Osteoblast (primary cell): ENCODE measurements at regions not wholly inside any gene's neighbourhood (a gene's known extent, or its start where the extent isn't known, plus 50 kb on each side); places are given as distances from the start of the nearest gene placed in this dataset.

Source experiments
- DNase-seq: peaks from one replicate; pipeline ENCODE4 v3.0.0; 2011; ENCODE audit warnings: low spot score, mixed read lengths; ENCODE audit not compliant: insufficient read length; ENCODE audit errors: missing footprints
- H2AFZ ChIP-seq: 2 replicates; pipeline ENCODE4 v1.6.0; 2011; ENCODE audit warnings: mild to moderate bottlenecking, low read length
- H3K27ac ChIP-seq: 2 replicates; pipeline ENCODE4 v1.5.1; 2011; ENCODE audit warnings: mild to moderate bottlenecking, low read depth, low read length, moderate library complexity
- H3K27me3 ChIP-seq: 2 replicates; pipeline ENCODE4 v1.6.0; 2012; ENCODE audit warnings: mild to moderate bottlenecking, control low read depth, inconsistent platforms, low read length, moderate library complexity; ENCODE audit not compliant: insufficient read depth
- H3K36me3 ChIP-seq: 2 replicates; pipeline ENCODE4 v1.5.1; 2011; ENCODE audit warnings: mild to moderate bottlenecking, low read length, control low read depth, moderate library complexity; ENCODE audit not compliant: insufficient read depth
- H3K4me1 ChIP-seq: 2 replicates; pipeline ENCODE4 v1.5.1; 2011; ENCODE audit warnings: mild to moderate bottlenecking, low read length, control low read depth, moderate library complexity; ENCODE audit not compliant: insufficient read depth
- H3K4me2 ChIP-seq: 2 replicates; pipeline ENCODE4 v1.6.0; 2011; ENCODE audit warnings: mild to moderate bottlenecking, low read length; ENCODE audit not compliant: insufficient read depth
- H3K4me3 ChIP-seq: fragments of 200-600 bp; sonication (generic); 3 replicates; pipeline ENCODE4 v1.5.1; 2012; ENCODE audit warnings: mild to moderate bottlenecking, low read length, inconsistent platforms; ENCODE audit not compliant: insufficient read depth
- H3K79me2 ChIP-seq: 2 replicates; pipeline ENCODE4 v1.6.0; 2012; ENCODE audit warnings: mild to moderate bottlenecking, low read length, control low read depth, inconsistent platforms; ENCODE audit not compliant: insufficient read depth
- H3K9me3 ChIP-seq: 2 replicates; pipeline ENCODE4 v1.5.1; 2011; ENCODE audit warnings: low read depth, low read length, control low read depth
- H4K20me1 ChIP-seq: 2 replicates; pipeline ENCODE4 v1.6.0; 2012; ENCODE audit warnings: mild to moderate bottlenecking, low read length, control low read depth; ENCODE audit not compliant: insufficient read depth
- CTCF ChIP-seq: IDR thresholded peaks from 2 replicates; pipeline ENCODE4 v1.5.1; 2011; ENCODE audit warnings: mild to moderate bottlenecking, low read depth, low read length, moderate library complexity; ENCODE audit errors: extremely low read depth

GRCh38 chr15:62940093-62940754 lies 102.3 kb upstream of the TPM1 start:
- no peaks in the 10 kb centered on the region for H3K27me3 ChIP-seq
- no peaks in the 10 kb centered on the region for H3K79me2 ChIP-seq
- DNase-seq: no peak
- H3K9me3 ChIP-seq: no peaks in the 10 kb centered on the region
- H3K27ac ChIP-seq: peak overlapping the region; percentile 87
- H4K20me1 ChIP-seq: no peaks in the 10 kb centered on the region
- peak overlapping the region; percentile 20 for H3K4me3 ChIP-seq
- H3K36me3 ChIP-seq: no peaks in the 10 kb centered on the region
- TF ChIP-seq CTCF: no peak
- H3K4me1 ChIP-seq: peaks cover 33% of the 10 kb centered on the region
- peak overlapping the region; percentile 71 for H3K4me2 ChIP-seq
- peak overlapping the region; percentile 34 for H2AFZ ChIP-seq

DNA sequence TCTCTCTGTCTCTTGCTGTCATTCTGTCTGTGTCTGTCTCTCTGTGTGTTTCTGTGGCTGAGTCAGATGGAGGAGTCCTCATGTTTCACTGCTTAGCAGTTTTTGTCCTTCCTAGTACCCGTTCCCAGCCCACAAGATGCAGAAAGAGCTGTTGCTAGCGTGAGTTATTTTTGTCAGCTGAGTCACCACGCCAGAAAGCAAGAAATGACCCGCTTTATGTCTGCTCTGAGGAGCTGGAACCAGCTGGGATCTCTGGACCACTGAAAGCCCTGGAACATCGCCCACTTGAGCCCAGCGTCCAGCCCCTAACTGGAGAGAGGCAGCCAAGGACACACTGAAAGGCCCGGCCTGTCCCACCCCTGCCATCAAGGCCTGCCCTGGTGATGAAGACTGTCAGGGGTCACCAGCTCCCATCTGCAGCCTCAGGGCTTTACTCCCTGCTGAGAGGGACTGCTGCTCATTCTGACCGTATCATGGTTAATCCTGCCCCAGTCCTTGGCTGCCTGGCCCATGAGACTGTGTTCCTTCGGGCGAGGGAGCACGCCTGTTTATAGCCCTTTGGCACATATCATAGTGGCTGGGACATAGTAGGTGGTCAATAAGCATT lies 101.7 kb upstream of the TPM1 start:
- H3K27ac ChIP-seq: peak overlapping the region; percentile 87
- peak overlapping the region; percentile 71 for H3K4me2 ChIP-seq
- H2AFZ ChIP-seq: peak overlapping the region; percentile 80
- no peaks in the 10 kb centered on the region for H3K27me3 ChIP-seq
- no peaks in the 10 kb centered on the region for H4K20me1 ChIP-seq
- no peaks in the 10 kb centered on the region for H3K9me3 ChIP-seq
- no peaks in the 10 kb centered on the region for H3K79me2 ChIP-seq
- peak overlapping the region; percentile 40 for H3K4me3 ChIP-seq
- no peaks in the 10 kb centered on the region for H3K36me3 ChIP-seq
- H3K4me1 ChIP-seq: peaks cover 27% of the 10 kb centered on the region
- no peak for TF ChIP-seq CTCF
- peak; percentile 94 for DNase-seq

- no peak overlapping the region for H2AFZ ChIP-seq
- no peaks in the 10 kb centered on the region for H3K36me3 ChIP-seq
- no peaks in the 10 kb centered on the region for H3K9me3 ChIP-seq
- TF ChIP-seq CTCF: no peak
- no peaks in the 10 kb centered on the region for H4K20me1 ChIP-seq
- H3K27ac ChIP-seq: peak overlapping the region; percentile 87
- peak overlapping the region; percentile 71 for H3K4me2 ChIP-seq
- H3K79me2 ChIP-seq: no peaks in the 10 kb centered on the region
- H3K4me1 ChIP-seq: peaks cover 28% of the 10 kb centered on the region
- H3K27me3 ChIP-seq: no peaks in the 10 kb centered on the region
- no peak for DNase-seq
- H3K4me3 ChIP-seq: no peak overlapping the region
These were observed 100.8 kb upstream of the TPM1 start for GRCh38 chr15:62941699-62942098.

DNA sequence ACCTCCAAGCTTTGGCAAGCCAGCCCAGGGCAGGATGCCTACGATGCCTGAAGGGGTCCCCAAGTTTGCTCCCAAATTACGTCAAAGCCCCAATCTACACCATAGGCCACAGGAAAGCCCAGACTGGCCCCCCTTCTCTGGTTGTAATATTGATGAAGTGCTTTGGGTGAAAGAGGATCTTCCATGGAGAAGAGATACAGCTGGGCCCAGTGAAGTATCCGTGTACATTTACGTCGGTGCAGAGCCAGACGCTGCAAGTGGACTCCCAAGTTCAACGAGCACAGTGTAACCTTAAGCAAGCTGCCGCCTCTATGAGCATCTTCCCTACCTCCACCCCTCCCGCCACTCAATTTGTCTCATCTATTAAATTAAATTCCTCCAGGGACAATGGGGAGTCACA lies 100.1 kb upstream of the TPM1 start:
- Histone ChIP-seq H4K20me1 (no peaks in the 10 kb centered on the region), H3K9me3 (no peaks in the 10 kb centered on the region), H3K4me2 (no peak overlapping the region), H3K27me3 (no peaks in the 10 kb centered on the region), H3K36me3 (no peaks in the 10 kb centered on the region), H3K27ac (peak overlapping the region; percentile 87), H3K79me2 (no peaks in the 10 kb centered on the region), H3K4me3 (no peak overlapping the region), H3K4me1 (peaks cover 28% of the 10 kb centered on the region), H2AFZ (no peak overlapping the region)
- no peak for TF ChIP-seq CTCF
- DNase-seq: no peak
